HG03060 (cell line): ENCODE measurements at regions not wholly inside any gene's neighbourhood (a gene's known extent, or its start where the extent isn't known, plus 50 kb on each side); places are given as distances from the start of the nearest gene placed in this dataset.

Experiments used
- ATAC-seq: cut with Tn5 transposase; IDR thresholded peaks from one replicate; pipeline ENCODE4 v1.9.1; 2021; ENCODE audit warnings: low read depth, moderate number of reproducible peaks; ENCODE audit not compliant: unreplicated experiment

DNA sequence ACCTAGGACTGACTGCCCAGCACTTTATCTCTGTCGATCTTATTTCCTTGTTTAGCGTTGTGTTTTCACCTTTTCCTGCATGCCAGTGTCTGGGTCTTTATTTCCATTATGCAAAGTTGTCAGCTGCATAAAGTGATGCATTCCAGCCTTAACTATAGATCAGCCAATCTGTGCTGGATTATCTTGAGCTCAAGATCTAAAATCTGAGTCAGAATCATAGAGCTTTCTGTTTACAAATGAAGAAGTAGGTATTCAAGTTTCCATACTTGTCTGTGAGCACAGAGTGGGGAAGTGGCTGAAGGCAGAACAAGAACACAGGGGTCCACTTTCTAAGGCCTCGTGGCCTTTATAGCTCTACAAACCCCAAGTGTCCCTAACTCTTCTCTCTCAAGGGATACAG, 82.4 kb upstream of the PLCL2 start:
- no peak for ATAC-seq

DNA sequence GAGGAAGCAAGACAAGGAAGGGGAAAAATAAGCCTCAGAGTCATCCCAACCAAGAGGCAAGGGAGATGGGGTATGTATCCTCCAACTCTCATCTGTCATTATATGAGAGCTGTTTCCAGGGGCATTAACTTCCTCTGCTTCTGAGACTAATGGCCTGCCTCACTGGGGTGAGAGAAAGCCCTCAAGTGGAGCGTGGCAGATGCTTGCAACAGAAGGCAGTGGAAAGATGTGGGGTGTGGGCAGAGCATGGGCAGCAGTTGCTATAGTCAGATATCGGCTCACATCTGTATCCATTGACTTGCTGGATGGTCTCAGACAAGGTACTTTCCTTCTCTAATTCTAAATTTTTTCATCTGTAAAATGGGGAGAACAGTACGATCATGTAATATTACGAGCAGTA, 81.7 kb upstream of the PLCL2 start:
- no peak for ATAC-seq

DNA sequence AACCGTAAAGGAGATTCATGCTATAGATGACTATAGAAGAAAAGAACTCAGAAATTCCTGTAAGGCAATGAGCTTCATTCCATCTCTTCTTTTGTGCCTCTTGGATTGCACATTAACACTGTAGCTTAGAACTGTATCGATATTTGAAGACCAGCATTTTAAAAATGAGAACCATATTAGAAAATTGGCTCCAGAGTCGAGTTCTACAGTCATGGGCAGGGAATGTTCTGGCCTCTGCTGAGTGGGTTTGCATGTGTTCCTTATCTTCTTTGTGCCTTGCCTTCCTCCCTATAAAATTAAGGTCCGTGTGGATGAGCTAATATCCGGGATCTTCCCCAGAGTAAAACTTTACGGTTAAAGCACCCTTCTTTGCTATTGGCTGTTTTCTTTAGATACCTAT, 77.4 kb upstream of the PLCL2 start:
- no peak for ATAC-seq

DNA sequence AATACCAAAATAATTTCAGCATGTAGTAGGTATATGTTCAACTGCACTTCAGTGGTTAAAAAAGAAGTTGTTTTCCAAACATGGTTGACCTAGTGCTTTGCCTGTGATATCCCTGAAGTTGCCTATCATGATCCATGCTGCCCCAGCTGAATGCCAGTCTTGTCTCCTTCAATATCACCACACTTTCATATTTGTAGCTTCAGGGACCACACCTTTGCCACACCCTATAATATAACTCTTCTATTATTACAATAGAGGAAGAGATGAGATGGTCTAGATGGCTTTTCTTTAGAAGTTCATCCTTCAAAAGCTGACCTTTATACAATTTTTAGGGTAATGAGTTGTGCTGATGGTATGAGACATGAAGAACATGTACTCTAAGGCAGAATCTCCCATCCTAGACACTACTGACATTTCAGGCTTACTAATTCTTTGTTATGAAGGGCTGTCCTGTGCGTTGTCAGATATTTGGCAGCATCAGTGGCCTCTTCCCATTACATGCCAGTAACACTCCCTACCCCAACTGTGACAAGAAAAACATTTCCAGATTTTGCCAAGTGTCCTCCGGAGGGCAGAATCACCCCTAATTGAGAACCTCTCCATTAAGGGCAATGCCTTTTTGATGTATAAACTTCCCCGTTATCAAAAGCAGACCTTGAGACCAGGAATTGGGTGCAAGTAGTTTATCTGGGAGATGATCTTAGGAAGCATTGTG, 76.2 kb upstream of the PLCL2 start:
- ATAC-seq: no peak

DNA sequence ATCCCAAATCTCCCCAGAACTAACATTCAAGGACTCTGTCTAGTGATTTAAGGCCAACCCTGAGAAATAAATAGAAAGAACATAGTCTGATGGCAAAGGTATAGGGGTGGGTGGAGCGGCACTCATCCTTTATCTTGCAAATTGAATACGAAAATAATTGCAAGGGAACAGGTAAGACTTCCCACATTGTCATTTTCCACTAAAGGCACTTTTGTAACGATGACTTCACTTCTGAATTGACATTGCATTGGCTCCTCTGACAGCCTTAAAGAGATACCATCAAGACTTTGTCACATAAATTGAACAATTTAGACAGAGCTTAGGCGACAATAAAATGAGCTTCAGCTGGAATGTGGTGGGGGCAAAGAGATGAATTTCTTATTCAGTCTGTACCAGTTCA, 75.3 kb upstream of the PLCL2 start:
- ATAC-seq: no peak

DNA sequence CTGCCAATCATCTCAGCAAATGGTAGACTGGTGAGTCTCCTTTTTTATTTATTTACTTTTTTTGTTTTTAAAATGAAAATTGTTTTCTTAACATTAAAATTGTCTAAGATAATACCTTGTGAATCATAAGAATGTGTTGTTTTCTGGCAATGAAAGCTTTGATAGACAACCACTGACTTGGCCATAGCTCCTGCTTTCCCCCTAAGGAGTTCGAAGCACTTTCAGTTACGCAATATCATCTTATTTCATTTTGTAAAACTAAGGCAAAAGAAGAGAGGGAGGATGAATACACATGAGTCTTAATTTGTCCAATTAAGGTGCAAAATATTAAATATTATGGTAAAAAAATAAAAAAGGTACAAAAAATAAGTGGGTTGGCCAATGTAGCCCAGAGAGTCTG, 74.8 kb upstream of the PLCL2 start:
- ATAC-seq: no peak

DNA sequence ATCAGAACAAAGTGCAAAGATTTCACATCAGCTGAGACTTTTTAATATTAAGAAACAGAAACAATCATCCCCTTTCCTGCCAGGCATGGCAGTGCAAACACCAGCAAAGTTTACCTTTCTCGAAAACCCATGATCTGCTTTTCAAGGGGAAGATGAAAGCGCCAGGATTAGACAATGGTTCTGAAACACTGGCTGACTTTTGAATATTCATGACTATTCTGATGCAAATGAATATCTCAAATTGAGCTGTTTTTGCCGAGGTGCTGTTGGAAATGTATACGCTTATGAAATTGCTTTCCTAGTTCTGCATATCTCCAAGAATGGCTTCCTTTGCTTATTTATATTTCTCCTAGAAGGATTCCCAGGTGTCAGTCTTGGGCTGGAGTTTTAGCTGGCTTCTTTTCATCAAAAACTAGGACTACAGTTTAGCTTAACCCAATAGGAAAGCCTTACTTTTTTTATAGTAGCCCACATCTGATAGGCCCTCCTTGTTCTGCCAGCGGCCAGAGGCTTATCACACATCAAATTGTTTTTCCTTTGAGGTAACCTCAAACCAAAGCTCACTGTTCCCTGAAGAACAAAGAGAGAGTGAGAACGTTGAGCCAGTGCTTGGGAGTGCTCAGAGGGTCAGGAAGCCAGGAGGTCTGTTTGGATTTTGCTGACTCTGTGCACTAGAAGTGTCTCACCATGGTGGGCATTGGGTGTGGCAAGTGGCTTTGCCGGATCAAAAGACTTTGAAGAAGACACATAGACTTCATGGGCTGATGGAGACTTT, 74.0 kb upstream of the PLCL2 start:
- ATAC-seq: no peak

DNA sequence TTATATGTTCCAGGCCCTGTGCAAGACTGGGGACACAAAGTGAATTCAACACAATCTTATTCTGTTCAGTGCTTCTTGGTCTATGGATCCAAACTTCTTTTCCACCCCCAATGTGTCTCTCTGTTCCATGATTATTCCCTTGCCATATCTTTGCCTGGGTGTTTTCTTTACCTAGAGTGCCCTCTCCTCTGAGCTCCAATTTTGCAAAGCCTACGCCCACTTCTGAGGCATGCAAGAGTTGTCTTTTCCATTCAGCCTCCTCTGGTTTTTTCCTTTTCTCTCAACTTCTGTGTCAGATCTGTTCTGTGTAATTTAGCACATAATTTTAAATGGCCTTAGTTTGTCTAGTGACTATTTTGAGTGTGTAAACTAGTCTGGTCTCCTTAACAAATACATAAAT, 72.8 kb upstream of the PLCL2 start:
- ATAC-seq: no peak

DNA sequence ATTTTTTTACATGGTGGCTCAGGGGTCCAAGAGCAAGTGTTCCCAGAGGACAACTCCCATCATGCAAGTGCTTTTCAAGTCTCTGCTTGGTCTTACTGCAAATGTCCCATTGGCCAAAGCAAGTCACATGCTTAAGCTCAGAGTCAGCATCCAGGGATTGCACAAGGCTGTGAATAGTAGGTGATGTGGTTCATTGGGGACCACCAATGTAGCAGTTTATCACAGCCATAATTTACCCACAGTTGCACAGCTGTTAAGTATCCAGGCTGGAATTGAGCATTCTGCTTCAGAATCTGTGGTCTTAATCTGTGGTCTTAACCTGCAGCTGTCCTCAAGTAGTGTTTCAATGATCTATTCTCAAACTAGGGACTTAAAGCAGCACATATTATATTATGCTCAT, 71.4 kb upstream of the PLCL2 start:
- ATAC-seq: no peak

DNA sequence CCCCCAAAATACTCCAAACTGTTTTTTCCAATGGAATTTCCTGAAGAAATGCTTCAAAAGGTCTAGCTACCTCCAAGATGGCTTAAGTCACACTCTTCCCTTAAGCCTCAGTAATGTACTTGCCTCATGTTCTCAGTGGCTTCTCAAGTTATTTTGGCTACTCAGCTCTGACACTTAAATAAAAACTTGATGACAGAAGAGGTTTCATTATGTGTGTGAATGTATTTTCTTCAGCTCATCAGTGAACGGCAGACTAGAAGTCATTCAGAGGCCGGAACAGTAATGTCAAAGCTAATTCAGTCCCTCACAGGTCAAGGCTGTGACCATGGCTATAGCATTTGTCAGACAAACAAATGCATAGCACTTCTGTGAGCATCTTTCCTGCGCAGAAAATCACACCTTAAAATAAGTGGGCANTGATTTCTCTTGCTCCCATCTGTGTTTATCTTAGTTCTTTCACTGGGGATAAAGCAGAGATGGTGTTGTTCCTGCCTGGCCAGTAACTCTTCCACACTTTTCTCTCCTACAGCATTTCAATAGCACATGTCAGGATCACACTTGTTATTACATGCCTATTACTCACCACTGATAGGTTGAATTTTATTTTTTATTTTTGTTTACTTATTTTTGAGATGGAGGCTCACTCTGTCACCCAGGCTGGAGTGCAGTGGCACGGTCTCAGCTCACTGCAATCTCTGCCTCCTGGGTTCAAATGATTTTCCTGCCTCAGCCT, 68.5 kb upstream of the PLCL2 start:
- peak; percentile 87 for ATAC-seq

DNA sequence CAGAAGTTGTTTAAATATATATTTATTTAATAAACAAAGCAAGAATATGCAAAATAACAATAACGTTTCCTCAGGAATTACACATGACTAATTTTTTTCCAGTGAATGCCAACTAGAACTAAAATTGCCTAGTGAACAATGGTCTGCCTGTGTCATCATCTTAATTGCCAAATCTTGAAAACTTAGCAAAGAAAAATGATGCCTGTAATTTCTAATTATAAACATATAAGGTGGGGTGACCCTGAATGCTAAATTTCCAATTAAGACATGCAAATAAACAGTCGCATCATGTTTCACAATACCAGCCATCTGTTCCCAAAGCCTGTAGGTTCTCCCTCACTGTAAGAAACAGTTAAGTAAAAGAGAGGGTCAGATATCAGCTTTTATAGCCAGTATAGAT, 67.6 kb upstream of the PLCL2 start:
- ATAC-seq: no peak

DNA sequence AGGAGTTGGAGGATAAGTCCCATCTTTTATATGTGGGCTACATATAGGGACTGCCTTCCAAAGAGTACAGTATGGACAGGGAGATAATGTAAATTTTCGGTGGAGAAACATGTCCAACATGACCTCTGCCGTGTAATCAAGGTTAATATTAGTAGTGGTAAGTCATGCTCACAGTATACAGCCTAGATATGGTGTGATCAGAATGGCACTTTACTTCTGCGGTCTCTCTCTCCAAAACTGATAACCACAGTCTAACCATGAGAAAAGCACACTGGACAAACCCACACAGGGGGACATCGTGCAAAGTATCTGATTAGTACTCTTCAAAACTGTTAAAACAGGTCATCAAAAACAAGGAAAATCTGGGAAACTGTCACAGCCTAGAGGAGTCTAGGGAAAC, 66.6 kb upstream of the PLCL2 start:
- no peak for ATAC-seq

DNA sequence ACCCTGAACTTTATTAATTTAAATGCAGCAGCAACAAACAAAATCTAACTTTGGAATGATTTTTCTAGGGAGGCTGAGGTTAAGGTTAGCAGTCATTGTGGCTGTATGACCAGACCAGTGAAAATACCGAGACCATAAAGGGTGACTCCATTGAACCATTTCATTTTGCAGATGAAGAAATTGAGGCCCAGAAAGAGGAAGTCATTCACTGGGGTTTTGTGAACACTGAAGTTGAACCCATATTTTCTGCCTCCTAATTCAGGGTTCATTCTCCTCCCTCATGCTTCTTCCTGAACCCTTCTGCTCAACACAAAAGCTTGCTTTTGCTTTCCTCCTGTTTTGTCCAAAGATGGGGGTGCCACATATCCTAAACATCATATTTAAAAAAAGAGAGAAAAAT, 65.8 kb upstream of the PLCL2 start:
- ATAC-seq: no peak

DNA sequence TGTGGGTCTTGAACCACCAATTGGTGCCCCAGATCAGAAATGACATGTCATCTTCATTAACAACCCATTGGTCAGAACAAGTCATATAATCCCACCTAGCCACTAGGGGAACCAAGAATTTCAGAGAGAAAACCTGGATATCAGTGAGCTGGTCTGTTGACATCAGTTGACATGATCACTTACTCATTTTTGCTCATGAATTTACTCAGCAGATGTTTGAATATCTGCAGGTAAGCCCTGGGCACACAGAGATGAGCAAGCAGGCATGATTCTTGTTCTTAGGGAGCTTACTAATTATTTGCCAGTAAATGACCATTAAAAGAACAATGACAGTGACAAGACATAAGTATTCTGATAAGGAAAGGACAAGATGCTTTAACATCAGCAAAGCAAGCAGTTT, 64.3 kb upstream of the PLCL2 start:
- ATAC-seq: no peak

DNA sequence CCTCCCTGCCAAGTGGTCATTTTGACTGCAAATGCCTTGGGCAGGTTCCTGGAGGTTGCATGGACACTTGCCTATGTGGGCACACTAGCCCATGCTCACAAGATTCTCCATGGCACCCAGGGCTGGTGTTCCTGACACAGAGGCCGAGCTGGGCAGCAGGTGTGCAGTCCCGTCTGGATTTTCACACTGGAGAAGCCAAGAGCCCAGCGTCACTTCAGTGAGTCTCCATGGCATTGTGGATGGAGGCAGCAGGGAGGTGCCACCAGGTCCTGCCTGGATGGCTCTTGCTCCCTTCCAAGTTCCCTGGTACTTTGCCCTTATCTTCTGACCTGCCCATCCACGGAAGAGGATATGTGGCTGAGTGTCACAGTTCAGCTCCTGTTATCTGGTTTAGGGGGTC, 63.7 kb upstream of the PLCL2 start:
- no peak for ATAC-seq

DNA sequence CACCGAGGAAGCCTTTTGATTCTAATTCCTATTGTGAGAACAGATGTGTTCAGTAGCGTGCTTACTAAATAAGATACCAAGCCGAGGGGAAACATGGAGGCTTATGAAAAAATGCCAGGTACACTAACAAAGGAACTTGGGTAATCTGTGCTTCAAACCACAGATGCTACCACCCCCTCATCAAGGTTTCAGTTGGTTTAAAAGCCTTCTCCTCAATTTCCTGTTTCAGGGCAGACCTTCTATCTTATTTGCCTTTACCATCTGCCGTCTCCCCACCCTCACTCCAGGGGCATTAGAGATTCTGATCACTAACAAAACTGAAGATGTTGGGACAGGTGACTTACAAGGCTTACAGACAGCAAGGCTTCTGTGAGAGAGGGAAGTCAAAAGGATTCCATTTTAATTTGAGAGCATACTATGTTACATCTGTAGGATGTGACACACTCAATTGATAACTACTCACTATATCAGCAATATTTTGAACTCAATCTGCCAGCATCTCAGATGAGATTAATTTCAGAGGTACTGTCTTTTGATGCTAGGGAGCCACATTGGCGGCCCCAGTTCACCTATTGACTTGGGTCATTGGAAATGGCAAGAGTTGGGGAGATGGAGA, 60.6 kb upstream of the PLCL2 start:
- ATAC-seq: peak; percentile 55

DNA sequence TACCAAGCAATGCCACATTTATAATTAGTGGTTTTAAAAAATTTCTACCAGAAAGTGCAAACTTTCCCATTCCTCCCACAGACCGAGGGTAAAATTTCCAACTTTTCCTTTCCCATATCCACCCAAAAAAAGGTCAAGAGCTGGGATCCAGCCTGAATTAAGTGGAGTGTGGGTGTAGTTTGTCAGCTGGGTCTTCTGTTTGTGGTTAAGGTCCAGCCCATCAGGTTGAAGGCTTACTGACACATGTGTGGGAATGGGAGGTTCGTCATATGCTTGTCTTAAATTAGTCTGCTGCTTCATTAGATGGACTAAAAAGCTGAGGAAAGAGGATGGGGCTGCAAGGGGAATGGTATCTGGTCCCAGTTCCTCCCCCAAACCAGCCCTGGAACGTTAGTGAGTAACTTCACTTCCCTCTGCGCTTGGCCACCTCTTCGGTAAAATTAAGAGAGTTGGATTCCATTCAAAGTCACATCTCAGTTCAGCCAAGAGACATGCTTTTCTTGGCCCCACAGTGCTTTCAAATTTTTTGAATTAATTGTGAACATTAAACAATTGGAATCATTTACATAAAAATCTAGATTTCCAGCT, 59.0 kb upstream of the PLCL2 start:
- no peak for ATAC-seq

DNA sequence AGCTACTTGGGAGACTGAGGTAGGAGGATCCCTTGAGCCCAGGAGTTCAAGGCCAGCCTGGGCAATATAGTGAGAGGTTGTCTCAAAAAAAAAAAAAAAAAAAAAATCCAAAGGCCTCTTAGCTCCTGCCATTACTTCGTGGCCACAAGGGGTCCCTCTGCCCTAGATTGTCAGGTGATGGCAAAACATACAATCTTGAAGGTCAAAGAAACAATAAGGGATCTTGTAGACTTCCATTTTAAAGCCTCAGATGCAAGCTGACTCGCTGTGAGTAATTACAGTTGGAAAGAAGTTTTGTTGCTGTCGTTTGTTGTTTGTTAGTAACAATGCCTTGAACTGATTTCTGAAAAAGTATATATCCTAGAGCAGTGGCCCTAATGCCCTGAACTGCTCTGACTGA, 55.9 kb upstream of the PLCL2 start:
- ATAC-seq: no peak

DNA sequence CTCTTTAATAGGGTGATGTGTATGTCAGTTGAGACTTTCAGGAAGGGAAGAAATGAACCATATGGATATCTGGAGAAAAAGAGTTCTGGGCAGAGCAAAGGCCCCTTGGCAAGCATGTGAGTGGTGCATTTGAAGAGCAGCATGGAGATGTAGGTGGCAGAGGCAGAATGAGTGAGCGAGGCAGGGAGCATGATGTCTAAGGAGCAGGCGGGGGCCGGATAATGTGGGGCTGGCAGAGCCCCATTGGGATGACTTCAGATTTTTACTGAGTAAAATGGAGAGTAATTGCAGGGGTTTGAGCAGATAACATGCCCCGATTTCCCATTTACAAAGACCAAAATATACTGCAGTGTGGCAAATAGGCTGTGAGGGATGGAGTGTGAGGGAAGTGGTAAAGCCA, 52.9 kb upstream of the PLCL2 start:
- no peak for ATAC-seq

DNA sequence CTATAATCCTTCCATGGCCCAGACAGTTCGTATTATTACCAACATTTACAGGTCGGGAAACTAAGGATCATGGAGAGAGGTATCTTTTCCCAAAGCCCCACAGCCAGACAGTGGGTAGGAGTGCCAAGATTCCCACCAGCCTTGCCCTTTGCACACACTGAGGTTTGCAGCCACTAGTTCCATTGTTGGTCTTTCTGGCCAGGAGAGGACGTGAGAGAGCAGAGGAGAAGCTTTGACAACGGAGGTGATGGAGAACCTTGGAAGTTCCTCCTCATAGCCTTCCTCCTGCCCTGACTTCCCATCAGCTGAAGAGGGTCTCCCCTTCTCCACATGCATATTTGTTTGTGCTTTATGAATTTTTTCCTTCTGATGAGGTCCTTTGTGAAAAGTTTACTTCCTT, 50.5 kb upstream of the PLCL2 start:
- ATAC-seq: no peak

DNA sequence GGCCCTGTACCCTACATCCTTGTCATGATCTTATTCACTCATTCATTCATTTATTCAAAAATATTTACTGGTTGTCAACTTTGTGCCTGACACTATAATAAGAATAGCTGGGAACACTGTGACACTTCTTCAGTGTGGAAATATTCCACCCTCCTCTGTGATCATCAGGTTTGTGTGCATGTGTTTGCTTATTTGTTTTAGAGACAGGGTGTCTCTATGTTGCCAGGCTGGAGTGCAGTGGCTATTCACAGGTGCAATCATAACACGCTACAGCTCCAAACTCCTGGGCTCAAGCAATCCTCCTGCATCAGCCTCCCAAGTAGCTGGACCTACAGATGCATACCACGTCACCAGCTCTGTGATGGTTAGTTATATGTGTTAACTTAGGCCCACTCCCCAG, 50.0 kb upstream of the PLCL2 start:
- no peak for ATAC-seq
